OCI-LY1 (cell line): ENCODE measurements at regions not wholly inside any gene's neighbourhood (a gene's known extent, or its start where the extent isn't known, plus 50 kb on each side); places are given as distances from the start of the nearest gene placed in this dataset.

ENCODE experiments used
- H2AFZ ChIP-seq: fragments of 200-600 bp; sonication (generic), shearing (Covaris generic); 2 replicates; pipeline ENCODE4 v1.6.0; 2014; ENCODE audit warnings: antibody characterized with exemption, mild to moderate bottlenecking, low read length
- H3F3A ChIP-seq: fragments of 200-600 bp; sonication (generic), shearing (Covaris generic); 2 replicates; pipeline ENCODE4 v1.6.0; 2014; ENCODE audit warnings: mild to moderate bottlenecking, antibody characterized with exemption, low read length, moderate library complexity; ENCODE audit not compliant: insufficient read depth
- H3K27ac ChIP-seq: fragments of 200-600 bp; sonication (generic); 2 replicates; pipeline ENCODE4 v1.5.1; 2014; ENCODE audit warnings: low read length, mixed run types, mild to moderate bottlenecking, low read depth; ENCODE audit not compliant: poor library complexity, severe bottlenecking
- H3K27me3 ChIP-seq: fragments of 200-600 bp; sonication (generic); 2 replicates; pipeline ENCODE4 v1.6.0; 2014; ENCODE audit warnings: antibody characterized with exemption, mild to moderate bottlenecking, low read length, moderate library complexity; ENCODE audit not compliant: insufficient read depth
- H3K36me3 ChIP-seq: fragments of 200-600 bp; sonication (generic); 2 replicates; pipeline ENCODE4 v1.6.1; 2014; ENCODE audit warnings: mild to moderate bottlenecking, antibody characterized with exemption, low read length, moderate library complexity, mixed read lengths; ENCODE audit not compliant: insufficient read depth
- H3K4me1 ChIP-seq: fragments of 200-600 bp; sonication (generic); 2 replicates; pipeline ENCODE4 v1.5.1; 2014; ENCODE audit warnings: mild to moderate bottlenecking, low read length, moderate library complexity; ENCODE audit not compliant: insufficient read depth, severe bottlenecking
- H3K4me2 ChIP-seq: fragments of 200-600 bp; sonication (generic), shearing (Covaris generic); 2 replicates; pipeline ENCODE4 v1.6.1; 2014; ENCODE audit warnings: low read length
- H3K4me3 ChIP-seq: fragments of 200-600 bp; sonication (generic); 2 replicates; pipeline ENCODE4 v1.5.1; 2014; ENCODE audit warnings: low read length, low read depth, mild to moderate bottlenecking, mixed read lengths; ENCODE audit not compliant: poor library complexity, severe bottlenecking
- H3K79me2 ChIP-seq: fragments of 200-600 bp; shearing (Covaris generic); 2 replicates; pipeline ENCODE4 v1.6.1; 2016; ENCODE audit warnings: mixed run types, low read length, mixed read lengths; ENCODE audit not compliant: insufficient read depth
- H3K9ac ChIP-seq: fragments of 200-600 bp; sonication (generic), shearing (Covaris generic); 2 replicates; pipeline ENCODE4 v1.6.1; 2014; ENCODE audit warnings: mild to moderate bottlenecking, low read length, mixed read lengths
- H3K9me2 ChIP-seq: fragments of 200-600 bp; sonication (generic), shearing (Covaris generic); 2 replicates; pipeline ENCODE4 v1.6.1; 2014; ENCODE audit warnings: low read depth, mild to moderate bottlenecking, low read length, mixed read lengths
- H3K9me3 ChIP-seq: fragments of 200-600 bp; shearing (Covaris generic); 2 replicates; pipeline ENCODE4 v1.6.1; 2014; ENCODE audit warnings: low read length, mixed read lengths
- H4K20me1 ChIP-seq: fragments of 200-600 bp; sonication (generic), shearing (Covaris generic); 2 replicates; pipeline ENCODE4 v1.6.0; 2016; ENCODE audit warnings: mild to moderate bottlenecking, low read length; ENCODE audit not compliant: insufficient read depth
- CTCF ChIP-seq: fragments of 200-600 bp; sonication (generic), shearing (Covaris generic); IDR thresholded peaks from 2 replicates; pipeline ENCODE4 v1.5.1; 2017; ENCODE audit warnings: mild to moderate bottlenecking, antibody characterized with exemption, low read length, moderate library complexity, mixed read lengths
- EZH2 ChIP-seq: fragments of 200-600 bp; sonication (generic), shearing (Covaris generic); IDR thresholded peaks from 2 replicates; pipeline ENCODE4 v1.8.0; 2017; ENCODE audit warnings: borderline replicate concordance, mixed run types, mild to moderate bottlenecking, antibody characterized with exemption, low read length, moderate library complexity, mixed read lengths

- no peak overlapping the region for H3K27ac ChIP-seq
- H3K27me3 ChIP-seq = no peaks in the 10 kb centered on the region; the same call in 1 of the 2 replicates
- no peaks in the 10 kb centered on the region for H3K9me3 ChIP-seq
- no peak overlapping the region for H3K4me2 ChIP-seq
- no peaks in the 10 kb centered on the region for H4K20me1 ChIP-seq
- no peak overlapping the region for H3K4me3 ChIP-seq
- H3K79me2 ChIP-seq = no peaks in the 10 kb centered on the region
- no peaks in the 10 kb centered on the region for H3K9me2 ChIP-seq
- no peak overlapping the region for H3K9ac ChIP-seq
- H2AFZ ChIP-seq = no peak overlapping the region
- no peak for TF ChIP-seq EZH2
- TF ChIP-seq CTCF = no peak
- no peaks in the 10 kb centered on the region for H3K4me1 ChIP-seq
- no peaks in the 10 kb centered on the region for H3K36me3 ChIP-seq
- no peaks in the 10 kb centered on the region for H3F3A ChIP-seq
Measured at GRCh38 chr18:24586662-24587360, 126.4 kb downstream of the HRH4 start.

- H3K4me2 ChIP-seq = no peak overlapping the region
- H3K9me2 ChIP-seq = no peaks in the 10 kb centered on the region
- H2AFZ ChIP-seq = no peak overlapping the region
- H3K27ac ChIP-seq = no peak overlapping the region
- no peaks in the 10 kb centered on the region for H3F3A ChIP-seq
- H3K79me2 ChIP-seq = no peaks in the 10 kb centered on the region
- H3K36me3 ChIP-seq = no peaks in the 10 kb centered on the region
- TF ChIP-seq CTCF (no peak), EZH2 (no peak)
- H3K9me3 ChIP-seq = no peaks in the 10 kb centered on the region
- H3K27me3 ChIP-seq = no peaks in the 10 kb centered on the region; the same call in 1 of the 2 replicates
- H3K9ac ChIP-seq = no peak overlapping the region
- no peak overlapping the region for H3K4me3 ChIP-seq
- no peaks in the 10 kb centered on the region for H3K4me1 ChIP-seq
- H4K20me1 ChIP-seq = no peaks in the 10 kb centered on the region
Measured at GRCh38 chr18:24588440-24588839, 128.0 kb downstream of the HRH4 start.

- TF ChIP-seq EZH2 (no peak), CTCF (no peak)
- H2AFZ ChIP-seq = no peak overlapping the region
- H3K27ac ChIP-seq = no peak overlapping the region
- H3K9me2 ChIP-seq = no peaks in the 10 kb centered on the region
- H3K9me3 ChIP-seq = no peaks in the 10 kb centered on the region
- H4K20me1 ChIP-seq = no peaks in the 10 kb centered on the region
- no peak overlapping the region for H3K4me3 ChIP-seq
- no peaks in the 10 kb centered on the region for H3K4me1 ChIP-seq
- H3K36me3 ChIP-seq = no peaks in the 10 kb centered on the region
- no peak overlapping the region for H3K9ac ChIP-seq
- no peaks in the 10 kb centered on the region for H3K79me2 ChIP-seq
- H3F3A ChIP-seq = no peaks in the 10 kb centered on the region
- H3K4me2 ChIP-seq = no peak overlapping the region
- no peaks in the 10 kb centered on the region for H3K27me3 ChIP-seq
Measured at GRCh38 chr18:24590946-24591345, 130.5 kb downstream of the HRH4 start.
